Gastroesophageal sphincter (tissue), 4 donors: ENCODE measurements at regions not wholly inside any gene's neighbourhood (a gene's known extent, or its start where the extent isn't known, plus 50 kb on each side); places are given as distances from the start of the nearest gene placed in this dataset.
"Not testable (repeated sequence)": the region's sequence is repeated elsewhere in the genome, so short reads cannot be mapped to it uniquely, and the experiment has no call there.

Experiments
- ATAC-seq: fragments of 150-250 bp; one replicate; pipeline ENCODE4 v1.9.1; 2016; ENCODE audit warnings: mild to moderate bottlenecking, moderate library complexity
- H3K27ac ChIP-seq, 4 donors: fragments of 200-600 bp; sonication (generic) in 3 of 4; 1 replicate in 3 of 4; 2 replicates in 1 of 4; pipeline ENCODE4 v1.5.1; 2016 to 2019
- H3K27me3 ChIP-seq: fragments of 200-600 bp; sonication (generic); one replicate; pipeline ENCODE4 v1.5.1; 2019
- H3K36me3 ChIP-seq, 2 donors: fragments of 200-600 bp; sonication (generic); one replicate each; pipeline ENCODE4 v1.5.1; 2019; ENCODE audit warnings: control low read depth in 1 of 2
- H3K4me1 ChIP-seq, 3 donors: fragments of 200-600 bp; sonication (generic); 1 replicate in 2 of 3; 2 replicates in 1 of 3; pipeline ENCODE4 v1.5.1; 2016 to 2019; ENCODE audit warnings: control low read depth in 2 of 3
- H3K4me3 ChIP-seq, 2 donors: fragments of 200-600 bp; sonication (generic); one replicate each; pipeline ENCODE4 v1.5.1; 2019; ENCODE audit warnings: mild to moderate bottlenecking in 1 of 2, moderate library complexity in 1 of 2
- H3K9me3 ChIP-seq, 3 donors: fragments of 200-600 bp; sonication (generic); one replicate each; pipeline ENCODE4 v1.5.1; 2017 to 2019; ENCODE audit warnings: control low read depth in 2 of 3
- EP300 ChIP-seq: sonication (generic); formaldehyde crosslinking; IDR thresholded peaks from one replicate; pipeline ENCODE4 v1.6.1; 2017; ENCODE audit warnings: antibody characterized with exemption, mild to moderate bottlenecking
- POLR2A ChIP-seq, 2 donors: fragments of 450-650 bp; IDR thresholded peaks; one replicate each; pipeline ENCODE4 v1.6.1; 2017; ENCODE audit warnings: antibody characterized with exemption in 2 of 2, mild to moderate bottlenecking in 2 of 2, moderate library complexity in 1 of 2
- POLR2AphosphoS5 ChIP-seq: sonication (generic); formaldehyde crosslinking; IDR thresholded peaks from one replicate; pipeline ENCODE4 v1.6.1; 2017; ENCODE audit warnings: antibody characterized with exemption
- WGBS, 2 donors: methylation state at CpG; one replicate each; pipeline ENCODE4 v1.1.5; 2018; ENCODE audit warnings: low coverage in 1 of 2; 5-methylcytosine and 5-hydroxymethylcytosine counted together
- TF ChIP-seq, protein P1 (sequence below), 4 experiments: fragments of 200-600 bp in 2 of 4; fragments of 450-650 bp in 2 of 4; sonication (generic) in 1 of 4; IDR thresholded peaks; one replicate each; pipeline ENCODE4 v1.5.1; 2017 to 2019; ENCODE audit warnings: antibody characterized with exemption in 4 of 4, mild to moderate bottlenecking in 2 of 4, moderate library complexity in 2 of 4

DNA sequence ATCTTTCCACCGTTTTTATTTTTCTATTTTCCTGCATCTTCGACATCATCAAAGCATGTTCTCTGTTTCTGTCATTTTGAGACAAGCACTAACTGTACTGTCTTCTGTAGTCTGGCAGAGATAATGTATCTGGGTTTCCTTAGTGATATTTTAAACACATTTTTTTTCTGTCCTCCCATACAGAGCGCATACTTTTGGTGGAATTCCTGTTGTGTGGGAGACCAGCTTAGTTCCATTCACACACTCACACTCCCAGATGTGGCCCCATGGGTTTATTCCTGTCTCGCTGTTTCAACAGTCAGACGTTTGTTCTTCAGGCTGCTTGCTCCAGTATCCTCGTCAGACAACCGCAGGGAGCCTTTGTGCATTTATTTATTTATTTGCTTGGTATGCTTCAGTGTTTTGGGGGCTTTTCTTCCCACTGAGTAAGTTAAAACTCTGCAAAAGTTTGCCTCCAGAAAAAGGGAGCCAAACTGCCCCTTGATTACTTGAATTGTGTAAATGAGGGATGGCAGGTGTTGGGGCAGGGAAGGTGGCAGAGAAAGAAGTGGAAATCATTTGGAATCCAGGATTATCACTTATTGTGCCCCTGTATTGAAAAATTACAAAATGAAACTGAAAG lies 456.8 kb upstream of the KLF6 start:
- no peaks in the 10 kb centered on the region for H3K36me3 ChIP-seq
- peak overlapping the region; percentile 90 to 100 (median 92) for H3K27ac ChIP-seq
- TF ChIP-seq, protein P1, sequence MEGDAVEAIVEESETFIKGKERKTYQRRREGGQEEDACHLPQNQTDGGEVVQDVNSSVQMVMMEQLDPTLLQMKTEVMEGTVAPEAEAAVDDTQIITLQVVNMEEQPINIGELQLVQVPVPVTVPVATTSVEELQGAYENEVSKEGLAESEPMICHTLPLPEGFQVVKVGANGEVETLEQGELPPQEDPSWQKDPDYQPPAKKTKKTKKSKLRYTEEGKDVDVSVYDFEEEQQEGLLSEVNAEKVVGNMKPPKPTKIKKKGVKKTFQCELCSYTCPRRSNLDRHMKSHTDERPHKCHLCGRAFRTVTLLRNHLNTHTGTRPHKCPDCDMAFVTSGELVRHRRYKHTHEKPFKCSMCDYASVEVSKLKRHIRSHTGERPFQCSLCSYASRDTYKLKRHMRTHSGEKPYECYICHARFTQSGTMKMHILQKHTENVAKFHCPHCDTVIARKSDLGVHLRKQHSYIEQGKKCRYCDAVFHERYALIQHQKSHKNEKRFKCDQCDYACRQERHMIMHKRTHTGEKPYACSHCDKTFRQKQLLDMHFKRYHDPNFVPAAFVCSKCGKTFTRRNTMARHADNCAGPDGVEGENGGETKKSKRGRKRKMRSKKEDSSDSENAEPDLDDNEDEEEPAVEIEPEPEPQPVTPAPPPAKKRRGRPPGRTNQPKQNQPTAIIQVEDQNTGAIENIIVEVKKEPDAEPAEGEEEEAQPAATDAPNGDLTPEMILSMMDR (IDR thresholded peaks at IDR 0.05): peak in 1 of 4 experiments; percentile 14
- TF ChIP-seq POLR2A (IDR thresholded peaks at IDR 0.05) (peak; percentile 39 to 60), EP300 (no peak), POLR2AphosphoS5 (peak; percentile 89)
- H3K4me1 ChIP-seq: peaks cover 7 to 48% (median 8%) of the 10 kb centered on the region in 3 donors
- peak; percentile 76 for ATAC-seq
- H3K9me3 ChIP-seq: no peaks in the 10 kb centered on the region
- H3K4me3 ChIP-seq: peak overlapping the region; percentile 51 to 90
- 4 to 12% methylated on average over 4 to 7 of the region's 7 CpGs for WGBS, 2 donors
- H3K27me3 ChIP-seq: no peaks in the 10 kb centered on the region

DNA sequence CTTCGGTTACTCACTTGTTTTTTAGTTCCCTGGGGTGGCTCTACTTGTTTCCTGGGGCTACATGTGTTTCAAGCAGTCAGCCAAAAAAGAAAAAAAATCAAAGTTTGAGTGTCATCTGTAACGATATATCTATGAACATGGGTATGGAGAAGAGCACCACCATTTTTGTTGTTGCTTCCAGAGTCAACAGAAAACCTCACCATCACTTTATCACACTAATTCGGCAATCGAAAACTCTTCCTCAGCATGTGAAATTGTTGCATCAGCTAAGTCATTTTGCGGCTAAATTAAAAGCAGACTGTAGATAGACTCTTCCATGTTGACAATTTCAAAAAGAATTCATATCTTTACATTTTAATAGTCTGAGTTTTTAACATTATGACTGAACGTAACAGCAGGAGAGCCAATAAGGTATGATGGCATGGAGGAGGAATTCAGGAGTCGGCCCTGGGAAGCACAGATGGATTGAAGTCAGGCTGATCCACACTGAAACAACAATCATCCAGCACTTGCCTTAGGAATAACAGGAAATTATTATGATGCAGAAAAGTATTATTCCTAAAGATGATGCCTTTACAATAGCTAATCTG lies 455.7 kb upstream of the KLF6 start:
- TF ChIP-seq, protein P1 (IDR thresholded peaks at IDR 0.05): no peak
- TF ChIP-seq POLR2AphosphoS5: no peak
- TF ChIP-seq EP300: no peak
- no peak for TF ChIP-seq POLR2A (IDR thresholded peaks at IDR 0.05)
- no peak for ATAC-seq
- no peaks in the 10 kb centered on the region for H3K36me3 ChIP-seq
- 60 to 76% methylated on average over 7 of the region's 7 CpGs for WGBS, 2 donors
- peaks cover 7 to 39% (median 8%) of the 10 kb centered on the region in 3 donors for H3K4me1 ChIP-seq
- no peaks in the 10 kb centered on the region for H3K9me3 ChIP-seq
- peak overlapping the region; percentile 90 to 100 (median 92) for H3K27ac ChIP-seq
- peak overlapping the region; percentile 51 to 90 for H3K4me3 ChIP-seq
- no peaks in the 10 kb centered on the region for H3K27me3 ChIP-seq

DNA sequence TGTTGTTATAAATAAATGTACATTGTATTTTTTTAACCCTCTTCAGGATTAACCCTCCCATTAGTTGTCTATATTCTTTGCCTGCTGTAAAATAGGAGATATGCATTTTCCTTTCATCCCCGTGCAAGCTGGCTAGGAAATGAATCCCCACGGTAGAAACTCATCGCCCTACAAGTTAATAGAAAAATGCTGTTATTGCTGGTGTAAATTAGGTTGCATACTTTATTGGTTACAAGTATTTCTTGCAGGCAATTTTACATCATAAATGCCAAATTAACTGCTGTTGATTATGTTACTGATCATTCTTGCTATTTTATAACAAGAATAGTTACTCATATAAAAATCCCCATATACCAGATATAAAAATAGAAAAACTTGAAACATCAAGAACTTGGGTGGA lies 454.2 kb upstream of the KLF6 start:
- Histone ChIP-seq H3K9me3 (no peaks in the 10 kb centered on the region), H3K4me3 (no peak overlapping the region), H3K4me1 (peaks cover 4 to 35% (median 6%) of the 10 kb centered on the region in 3 donors), H3K36me3 (no peaks in the 10 kb centered on the region), H3K27ac (peak overlapping the region in 1 of 4 donors; percentile 90), H3K27me3 (no peaks in the 10 kb centered on the region)
- no peak for ATAC-seq
- TF ChIP-seq POLR2A (IDR thresholded peaks at IDR 0.05): no peak
- no peak for TF ChIP-seq EP300
- TF ChIP-seq POLR2AphosphoS5: no peak
- TF ChIP-seq, protein P1 (IDR thresholded peaks at IDR 0.05): no peak
- 90 to 92% methylated on average over 3 of the region's 3 CpGs for WGBS, 2 donors

DNA sequence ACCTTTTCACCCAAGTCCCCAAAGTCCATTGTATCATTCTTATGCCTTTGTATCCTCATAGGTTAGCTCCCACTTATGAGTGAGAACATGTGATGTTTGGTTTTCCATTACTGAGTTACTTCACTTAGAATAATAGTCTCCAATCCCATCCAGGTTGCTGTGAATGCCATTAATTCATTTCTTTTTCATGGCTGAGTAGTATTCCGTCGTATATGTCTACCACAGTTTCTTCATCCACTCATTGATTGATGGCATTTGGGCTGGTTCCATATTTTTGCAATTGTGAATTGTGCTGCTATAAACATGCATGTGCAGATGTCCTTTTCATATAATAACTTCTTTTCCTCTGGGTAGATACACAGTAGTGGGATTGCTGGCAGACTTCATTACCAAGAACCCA lies 451.9 kb upstream of the KLF6 start:
- H3K36me3 ChIP-seq, H3K4me3 ChIP-seq, ATAC-seq, H3K27me3 ChIP-seq, H3K27ac ChIP-seq, H3K9me3 ChIP-seq: not testable (repeated sequence)
- WGBS, 2 donors: 95 to 100% methylated on average over 2 of the region's 2 CpGs
- H3K4me1 ChIP-seq: peaks cover 0 to 23% (median 2%) of the 10 kb centered on the region in 3 donors

DNA sequence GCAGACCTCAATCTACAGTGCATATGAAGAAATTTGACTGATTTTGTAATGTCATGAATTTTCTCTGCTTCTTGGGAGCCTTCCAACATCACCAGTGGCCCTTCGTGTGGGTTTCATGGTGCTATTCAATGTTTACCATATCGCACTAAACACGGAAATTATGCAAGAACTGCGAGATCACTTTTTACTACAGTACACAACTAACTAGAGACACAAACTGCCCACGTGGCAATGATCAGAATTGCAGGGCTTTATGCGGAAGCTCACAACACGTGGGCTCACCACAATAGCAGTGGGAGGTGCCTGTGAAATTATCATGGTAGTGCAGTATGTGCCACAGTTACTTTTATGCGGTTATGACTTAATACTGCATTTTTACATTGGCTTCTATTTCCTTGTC lies 449.7 kb upstream of the KLF6 start:
- H3K36me3 ChIP-seq: no peaks in the 10 kb centered on the region
- H3K9me3 ChIP-seq: peaks cover 0 to 9% (median 0%) of the 10 kb centered on the region in 3 donors
- 88 to 96% methylated on average over 7 to 8 of the region's 8 CpGs for WGBS, 2 donors
- no peak for TF ChIP-seq EP300
- no peak for TF ChIP-seq POLR2A (IDR thresholded peaks at IDR 0.05)
- TF ChIP-seq, protein P1 (IDR thresholded peaks at IDR 0.05): no peak
- no peak for TF ChIP-seq POLR2AphosphoS5
- no peak overlapping the region for H3K27ac ChIP-seq
- peaks cover 0 to 2% (median 0%) of the 10 kb centered on the region in 3 donors for H3K4me1 ChIP-seq
- no peaks in the 10 kb centered on the region for H3K27me3 ChIP-seq
- ATAC-seq: no peak
- no peak overlapping the region for H3K4me3 ChIP-seq
